Sciatic nerve (tissue), 2 donors: ENCODE measurements at regions not wholly inside any gene's neighbourhood (a gene's known extent, or its start where the extent isn't known, plus 50 kb on each side); places are given as distances from the start of the nearest gene placed in this dataset.
"Not testable (repeated sequence)": the region's sequence is repeated elsewhere in the genome, so short reads cannot be mapped to it uniquely, and the experiment has no call there.

ENCODE experiments used
- ATAC-seq: fragments of 200-7000 bp; cut with Tn5 transposase; one replicate; pipeline ENCODE4 v1.9.1; 2020; ENCODE audit warnings: mild to moderate bottlenecking, moderate library complexity
- DNase-seq: peaks from one replicate; pipeline ENCODE4 v3.0.0-alpha.2; 2020; ENCODE audit warnings: low spot score
- intact Hi-C: fragments of 100-400 bp; cut with DNase I; formaldehyde crosslinking; loops from one replicate; pipeline ENCODE4 v1.14.2; 2022
- donor health status: DM: no; HTN: no; CAD: no.
- donor health status: DM: no; HTN: no; CAD: no.

GRCh38 chr2:185240796-185241195, 497.8 kb upstream of the FSIP2 start:
- ATAC-seq, result no peak
- intact Hi-C loops, result no loop called here
- no peak for DNase-seq

- intact Hi-C loops, result no loop called here
- ATAC-seq (no peak), DNase-seq (no peak)
These were observed 497.0 kb upstream of the FSIP2 start for GRCh38 chr2:185241556-185241955.

- no peak for DNase-seq
- intact Hi-C loops, result no loop called here
These were observed 496.1 kb upstream of the FSIP2 start for GRCh38 chr2:185242462-185242861.

GRCh38 chr2:185245216-185245615, 493.4 kb upstream of the FSIP2 start:
- ATAC-seq, result no peak
- intact Hi-C loops, result no loop called here

More at GRCh38 chr2:185242462-185242861, 496.1 kb upstream of the FSIP2 start:
- ATAC-seq, result no peak

GRCh38 chr2:185245806-185246205, 492.8 kb upstream of the FSIP2 start:
- DNase-seq, result no peak
- intact Hi-C loops, result no loop called here
- no peak for ATAC-seq

More at GRCh38 chr2:185245216-185245615, 493.4 kb upstream of the FSIP2 start:
- no peak for DNase-seq

GRCh38 chr2:185246717-185247116, 491.9 kb upstream of the FSIP2 start:
- intact Hi-C loops, result no loop called here

GRCh38 chr2:185255566-185255965, 483.0 kb upstream of the FSIP2 start:
- intact Hi-C loops, result no loop called here
- ATAC-seq (no peak), DNase-seq (no peak)

More at GRCh38 chr2:185246717-185247116, 491.9 kb upstream of the FSIP2 start:
- DNase-seq (no peak), ATAC-seq (no peak)

- DNase-seq (no peak), ATAC-seq (no peak)
- intact Hi-C loops, result no loop called here
These were observed 472.9 kb upstream of the FSIP2 start for GRCh38 chr2:185265747-185266146.

- no peak for DNase-seq
- intact Hi-C loops, result no loop called here
- ATAC-seq, result no peak
These were observed 470.0 kb upstream of the FSIP2 start for GRCh38 chr2:185268651-185269050.

- DNase-seq (no peak), ATAC-seq (no peak)
- intact Hi-C loops, result no loop called here
These were observed 463.7 kb upstream of the FSIP2 start for GRCh38 chr2:185274718-185275484.

- ATAC-seq, result not testable (repeated sequence)
These were observed 462.6 kb upstream of the FSIP2 start for GRCh38 chr2:185275979-185276378.

GRCh38 chr2:185278761-185279160, 459.8 kb upstream of the FSIP2 start:
- intact Hi-C loops, result no loop called here
- no peak for DNase-seq
- ATAC-seq, result no peak

More at GRCh38 chr2:185275979-185276378, 462.6 kb upstream of the FSIP2 start:
- intact Hi-C loops, DNase-seq: not testable (repeated sequence)

- DNase-seq (no peak), ATAC-seq (no peak)
- intact Hi-C loops, result no loop called here
These were observed 458.6 kb upstream of the FSIP2 start for GRCh38 chr2:185279999-185280398.

GRCh38 chr2:185284696-185285095, 453.9 kb upstream of the FSIP2 start:
- DNase-seq, result no peak
- ATAC-seq, result no peak
- intact Hi-C loops, result no loop called here

GRCh38 chr2:185290012-185290411, 448.6 kb upstream of the FSIP2 start:
- intact Hi-C loops, ATAC-seq, DNase-seq: not testable (repeated sequence)

GRCh38 chr2:185291035-185291647, 447.5 kb upstream of the FSIP2 start:
- ATAC-seq (peak; percentile 59), DNase-seq (no peak)
- intact Hi-C loops, result no loop called here

GRCh38 chr2:185299867-185300266, 438.7 kb upstream of the FSIP2 start:
- intact Hi-C loops, result no loop called here
- no peak for ATAC-seq

GRCh38 chr2:185306119-185306518, 432.5 kb upstream of the FSIP2 start:
- intact Hi-C loops, result no loop called here
- DNase-seq, result no peak
- ATAC-seq, result no peak

More at GRCh38 chr2:185299867-185300266, 438.7 kb upstream of the FSIP2 start:
- no peak for DNase-seq

GRCh38 chr2:185316383-185316782, 422.2 kb upstream of the FSIP2 start:
- ATAC-seq (no peak), DNase-seq (no peak)
- intact Hi-C loops, result no loop called here

GRCh38 chr2:185318271-185318724, 420.3 kb upstream of the FSIP2 start:
- intact Hi-C loops, result no loop called here
- ATAC-seq (no peak), DNase-seq (no peak)
